ENCODE measurements at regions not wholly inside any gene's neighbourhood (a gene's known extent, or its start where the extent isn't known, plus 50 kb on each side); places are given as distances from the start of the nearest gene placed in this dataset.
A peak's percentile ranks its signal among the peaks of the same experiment; 100 is the strongest.

DNA sequence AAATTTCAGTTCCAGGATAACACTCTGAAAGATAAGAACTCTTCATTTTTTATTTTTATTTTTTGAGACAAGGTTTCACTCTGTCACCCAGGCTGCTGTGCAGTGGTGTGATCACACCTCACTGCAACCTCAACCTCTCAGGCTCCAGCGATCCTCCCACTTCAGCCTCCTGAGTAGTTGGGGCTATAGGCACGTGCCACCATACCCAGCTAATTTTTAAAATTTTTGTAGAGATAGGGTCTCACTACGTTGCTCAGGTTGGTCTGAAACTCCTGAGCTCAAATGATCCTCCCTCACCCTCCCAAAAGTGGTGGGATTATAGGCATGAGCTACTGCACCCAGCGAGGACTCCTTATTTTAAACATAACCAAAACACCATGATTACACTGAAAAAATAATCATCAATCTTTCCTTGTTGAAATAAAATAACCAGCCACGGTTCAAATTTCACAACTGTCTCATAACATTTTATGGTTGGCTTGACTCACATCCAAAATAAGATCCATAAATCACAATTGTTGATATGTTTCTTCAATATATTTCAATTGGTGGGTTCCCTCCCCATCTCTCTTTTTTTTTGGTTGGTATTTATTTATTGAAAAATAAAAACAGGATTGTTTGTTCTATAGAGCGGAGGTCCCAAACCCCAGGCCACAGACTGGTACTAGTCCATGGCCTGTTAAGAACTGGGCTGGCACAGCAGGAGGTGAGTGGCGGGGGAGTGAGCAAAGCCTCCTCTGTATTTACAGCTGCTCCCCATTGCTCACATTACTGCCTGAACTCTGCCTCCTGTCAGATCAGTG, 60.1 kb upstream of the FAM171A1 start:
- Histone ChIP-seq H3K4me2 (ENCODE audit: insufficient read depth, low read length) (no peak overlapping the region), H3K4me1 (ENCODE audit: insufficient read depth, low read length) (peaks cover 9% of the 10 kb centered on the region), H3K4me3 (ENCODE audit: low read depth in 1 of 2, low read length in 2 of 2) (no peak overlapping the region), H4K20me1 (ENCODE audit: insufficient read depth, low read length) (no peaks in the 10 kb centered on the region), H3K27ac (ENCODE audit: low read length) (no peak overlapping the region), H3K9ac (ENCODE audit: low read depth, low read length) (no peak overlapping the region), H2AFZ (ENCODE audit: low read depth, low read length) (no peak overlapping the region), H3K27me3 (ENCODE audit: insufficient read depth, low read length, poor library complexity) (peaks cover 4% of the 10 kb centered on the region), H3K9me3 (ENCODE audit: insufficient read depth, low read length, severe bottlenecking) (no peaks in the 10 kb centered on the region), H3K36me3 (ENCODE audit: insufficient read depth, low read length) (no peaks in the 10 kb centered on the region), H3K79me2 (ENCODE audit: insufficient read depth, low read length) (no peaks in the 10 kb centered on the region)
- no peak for TF ChIP-seq CTCF (IDR thresholded peaks at IDR 0.05; ENCODE audit: borderline replicate concordance, extremely low read depth, low read length, poor library complexity, severe bottlenecking)
- no peak for TF ChIP-seq EZH2 (IDR thresholded peaks at IDR 0.05; ENCODE audit: borderline replicate concordance, low read depth, low read length, severe bottlenecking)
- no peak for DNase-seq
- ATAC-seq (ENCODE audit: insufficient read depth, low read depth) = no peak

- Histone ChIP-seq H3K9me3 (ENCODE audit: insufficient read depth, low read length, severe bottlenecking) (no peaks in the 10 kb centered on the region), H3K4me2 (ENCODE audit: insufficient read depth, low read length) (no peak overlapping the region), H3K27me3 (ENCODE audit: insufficient read depth, low read length, poor library complexity) (peaks cover 4% of the 10 kb centered on the region), H3K36me3 (ENCODE audit: insufficient read depth, low read length) (no peaks in the 10 kb centered on the region), H3K79me2 (ENCODE audit: insufficient read depth, low read length) (no peaks in the 10 kb centered on the region), H3K9ac (ENCODE audit: low read depth, low read length) (no peak overlapping the region), H2AFZ (ENCODE audit: low read depth, low read length) (no peak overlapping the region), H3K4me1 (ENCODE audit: insufficient read depth, low read length) (0 out of 2 replicates have a peak, but pooled peaks cover under 1% of the 10 kb centered on the region), H3K27ac (ENCODE audit: low read length) (no peak overlapping the region), H4K20me1 (ENCODE audit: insufficient read depth, low read length) (no peaks in the 10 kb centered on the region), H3K4me3 (ENCODE audit: low read depth in 1 of 2, low read length in 2 of 2) (no peak overlapping the region)
- TF ChIP-seq EZH2 (IDR thresholded peaks at IDR 0.05; ENCODE audit: borderline replicate concordance, low read depth, low read length, severe bottlenecking) (no peak), CTCF (IDR thresholded peaks at IDR 0.05; ENCODE audit: borderline replicate concordance, extremely low read depth, low read length, poor library complexity, severe bottlenecking) (no peak)
- ATAC-seq (ENCODE audit: insufficient read depth, low read depth) (no peak), DNase-seq (no peak)
These were observed 57.6 kb upstream of the FAM171A1 start for GRCh38 chr10:15428681-15429080.

DNA sequence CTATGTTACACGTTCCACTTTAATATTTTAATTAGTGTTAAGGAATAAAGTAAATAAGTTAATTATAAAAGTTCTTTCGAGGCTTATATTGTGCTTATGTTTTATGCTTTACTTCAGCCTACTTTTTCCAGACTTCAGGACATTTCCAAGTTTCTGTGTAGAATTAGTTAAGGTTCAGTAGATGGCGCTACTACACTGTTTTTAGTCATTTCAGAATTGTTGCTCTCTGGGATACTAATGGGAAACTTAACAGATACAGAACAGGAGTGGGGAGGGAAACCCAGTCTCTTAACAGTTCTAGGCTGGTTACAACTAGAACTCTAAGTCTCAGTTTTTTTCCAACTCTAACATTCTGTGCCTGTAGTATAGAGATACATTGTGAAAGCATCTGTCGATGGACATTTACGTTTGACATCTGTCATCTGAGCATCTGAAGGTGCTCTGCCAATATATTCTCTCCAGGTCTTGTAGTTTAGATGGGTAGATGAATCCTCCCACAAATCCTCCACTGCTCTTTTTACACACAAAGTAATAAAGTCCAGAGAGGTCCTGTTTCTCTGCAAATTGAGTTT, 56.8 kb upstream of the FAM171A1 start:
- Histone ChIP-seq H3K27ac (ENCODE audit: low read length) (no peak overlapping the region), H3K4me2 (ENCODE audit: insufficient read depth, low read length) (no peak overlapping the region), H3K9me3 (ENCODE audit: insufficient read depth, low read length, severe bottlenecking) (no peaks in the 10 kb centered on the region), H3K27me3 (ENCODE audit: insufficient read depth, low read length, poor library complexity) (peaks cover 4% of the 10 kb centered on the region), H3K9ac (ENCODE audit: low read depth, low read length) (no peak overlapping the region), H3K79me2 (ENCODE audit: insufficient read depth, low read length) (no peaks in the 10 kb centered on the region), H2AFZ (ENCODE audit: low read depth, low read length) (no peak overlapping the region), H3K36me3 (ENCODE audit: insufficient read depth, low read length) (no peaks in the 10 kb centered on the region), H3K4me3 (ENCODE audit: low read depth in 1 of 2, low read length in 2 of 2) (no peak overlapping the region), H4K20me1 (ENCODE audit: insufficient read depth, low read length) (no peaks in the 10 kb centered on the region), H3K4me1 (ENCODE audit: insufficient read depth, low read length) (no peaks in the 10 kb centered on the region)
- ATAC-seq (ENCODE audit: insufficient read depth, low read depth) (no peak), DNase-seq (no peak)
- TF ChIP-seq EZH2 (IDR thresholded peaks at IDR 0.05; ENCODE audit: borderline replicate concordance, low read depth, low read length, severe bottlenecking) = no peak
- TF ChIP-seq CTCF (IDR thresholded peaks at IDR 0.05; ENCODE audit: borderline replicate concordance, extremely low read depth, low read length, poor library complexity, severe bottlenecking) = peak; percentile 67

Data from DND-41 (cell line).